HL-60 (cell line): ENCODE measurements at regions not wholly inside any gene's neighbourhood (a gene's known extent, or its start where the extent isn't known, plus 50 kb on each side); places are given as distances from the start of the nearest gene placed in this dataset.

Source experiments
- DNase-seq, 2 experiments: peaks; one replicate each; pipeline ENCODE4 v3.0.0-alpha.2; 2010 to 2020; ENCODE audit warnings: low read depth in 1 of 2, low spot score in 1 of 2
- H3K27ac ChIP-seq: fragments of 250-450 bp; sonication (Bioruptor Pico); replicated peaks from 2 replicates; pipeline ENCODE4 v1.5.1; 2020; ENCODE audit warnings: mild to moderate bottlenecking, moderate library complexity
- H3K27me3 ChIP-seq: fragments of 250-450 bp; sonication (Bioruptor Pico); 2 replicates; pipeline ENCODE4 v1.5.1; 2021; ENCODE audit warnings: mild to moderate bottlenecking, moderate library complexity; ENCODE audit not compliant: insufficient read depth, poor library complexity, severe bottlenecking
- H3K4me3 ChIP-seq: replicated peaks from 2 replicates; pipeline ENCODE4 v1.5.1; 2011; ENCODE audit warnings: mild to moderate bottlenecking, control low read depth, low read length; ENCODE audit not compliant: insufficient read depth
- GABPA ChIP-seq: IDR thresholded peaks from 2 replicates; pipeline ENCODE4 v1.6.1; 2012; ENCODE audit warnings: low read depth
- POLR2AphosphoS5 ChIP-seq: IDR thresholded peaks from 2 replicates; pipeline ENCODE4 v1.6.1; 2012; ENCODE audit warnings: low read depth
- SPI1 ChIP-seq: IDR thresholded peaks from 2 replicates; pipeline ENCODE4 v1.6.1; 2012; ENCODE audit warnings: low read depth, mild to moderate bottlenecking, borderline replicate concordance
- TF ChIP-seq, protein P1 (sequence below): IDR thresholded peaks from 2 replicates; pipeline ENCODE4 v1.6.1; 2012; ENCODE audit warnings: low read depth; ENCODE audit not compliant: insufficient replicate concordance
- TF ChIP-seq, protein P2 (sequence below): IDR thresholded peaks from one replicate; pipeline ENCODE4 v1.5.1; 2011; ENCODE audit warnings: low read length, control low read depth, inconsistent platforms; ENCODE audit not compliant: insufficient read depth

DNA sequence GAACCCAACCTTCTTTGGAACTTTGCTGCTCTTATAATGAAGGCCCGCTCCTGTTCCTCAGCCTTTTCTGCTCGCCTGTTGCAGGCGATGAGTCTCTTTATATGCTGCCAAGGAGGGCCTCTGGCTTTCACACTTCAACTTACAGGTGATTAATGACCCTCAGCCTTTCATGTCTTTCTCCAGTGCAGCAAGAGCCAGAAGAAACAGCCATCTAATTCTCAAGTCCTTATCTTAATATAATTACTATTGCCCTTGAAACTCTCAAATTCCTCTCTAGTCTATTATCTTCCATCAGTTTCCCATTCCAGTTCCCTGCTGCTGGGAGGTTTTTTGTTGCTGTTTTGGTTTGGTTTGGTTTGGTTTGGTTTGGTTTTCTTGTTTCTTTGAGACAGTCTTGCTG lies 121.8 kb upstream of the MED13 start:
- Histone ChIP-seq H3K4me3 (no peak overlapping the region), H3K27ac (no peak overlapping the region), H3K27me3 (no peaks in the 10 kb centered on the region)
- DNase-seq, result no peak
- TF ChIP-seq, protein P1, sequence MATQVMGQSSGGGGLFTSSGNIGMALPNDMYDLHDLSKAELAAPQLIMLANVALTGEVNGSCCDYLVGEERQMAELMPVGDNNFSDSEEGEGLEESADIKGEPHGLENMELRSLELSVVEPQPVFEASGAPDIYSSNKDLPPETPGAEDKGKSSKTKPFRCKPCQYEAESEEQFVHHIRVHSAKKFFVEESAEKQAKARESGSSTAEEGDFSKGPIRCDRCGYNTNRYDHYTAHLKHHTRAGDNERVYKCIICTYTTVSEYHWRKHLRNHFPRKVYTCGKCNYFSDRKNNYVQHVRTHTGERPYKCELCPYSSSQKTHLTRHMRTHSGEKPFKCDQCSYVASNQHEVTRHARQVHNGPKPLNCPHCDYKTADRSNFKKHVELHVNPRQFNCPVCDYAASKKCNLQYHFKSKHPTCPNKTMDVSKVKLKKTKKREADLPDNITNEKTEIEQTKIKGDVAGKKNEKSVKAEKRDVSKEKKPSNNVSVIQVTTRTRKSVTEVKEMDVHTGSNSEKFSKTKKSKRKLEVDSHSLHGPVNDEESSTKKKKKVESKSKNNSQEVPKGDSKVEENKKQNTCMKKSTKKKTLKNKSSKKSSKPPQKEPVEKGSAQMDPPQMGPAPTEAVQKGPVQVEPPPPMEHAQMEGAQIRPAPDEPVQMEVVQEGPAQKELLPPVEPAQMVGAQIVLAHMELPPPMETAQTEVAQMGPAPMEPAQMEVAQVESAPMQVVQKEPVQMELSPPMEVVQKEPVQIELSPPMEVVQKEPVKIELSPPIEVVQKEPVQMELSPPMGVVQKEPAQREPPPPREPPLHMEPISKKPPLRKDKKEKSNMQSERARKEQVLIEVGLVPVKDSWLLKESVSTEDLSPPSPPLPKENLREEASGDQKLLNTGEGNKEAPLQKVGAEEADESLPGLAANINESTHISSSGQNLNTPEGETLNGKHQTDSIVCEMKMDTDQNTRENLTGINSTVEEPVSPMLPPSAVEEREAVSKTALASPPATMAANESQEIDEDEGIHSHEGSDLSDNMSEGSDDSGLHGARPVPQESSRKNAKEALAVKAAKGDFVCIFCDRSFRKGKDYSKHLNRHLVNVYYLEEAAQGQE, result no peak
- TF ChIP-seq SPI1, result no peak
- no peak for TF ChIP-seq POLR2AphosphoS5
- TF ChIP-seq, protein P2, sequence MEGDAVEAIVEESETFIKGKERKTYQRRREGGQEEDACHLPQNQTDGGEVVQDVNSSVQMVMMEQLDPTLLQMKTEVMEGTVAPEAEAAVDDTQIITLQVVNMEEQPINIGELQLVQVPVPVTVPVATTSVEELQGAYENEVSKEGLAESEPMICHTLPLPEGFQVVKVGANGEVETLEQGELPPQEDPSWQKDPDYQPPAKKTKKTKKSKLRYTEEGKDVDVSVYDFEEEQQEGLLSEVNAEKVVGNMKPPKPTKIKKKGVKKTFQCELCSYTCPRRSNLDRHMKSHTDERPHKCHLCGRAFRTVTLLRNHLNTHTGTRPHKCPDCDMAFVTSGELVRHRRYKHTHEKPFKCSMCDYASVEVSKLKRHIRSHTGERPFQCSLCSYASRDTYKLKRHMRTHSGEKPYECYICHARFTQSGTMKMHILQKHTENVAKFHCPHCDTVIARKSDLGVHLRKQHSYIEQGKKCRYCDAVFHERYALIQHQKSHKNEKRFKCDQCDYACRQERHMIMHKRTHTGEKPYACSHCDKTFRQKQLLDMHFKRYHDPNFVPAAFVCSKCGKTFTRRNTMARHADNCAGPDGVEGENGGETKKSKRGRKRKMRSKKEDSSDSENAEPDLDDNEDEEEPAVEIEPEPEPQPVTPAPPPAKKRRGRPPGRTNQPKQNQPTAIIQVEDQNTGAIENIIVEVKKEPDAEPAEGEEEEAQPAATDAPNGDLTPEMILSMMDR, result no peak
- TF ChIP-seq GABPA, result no peak

DNA sequence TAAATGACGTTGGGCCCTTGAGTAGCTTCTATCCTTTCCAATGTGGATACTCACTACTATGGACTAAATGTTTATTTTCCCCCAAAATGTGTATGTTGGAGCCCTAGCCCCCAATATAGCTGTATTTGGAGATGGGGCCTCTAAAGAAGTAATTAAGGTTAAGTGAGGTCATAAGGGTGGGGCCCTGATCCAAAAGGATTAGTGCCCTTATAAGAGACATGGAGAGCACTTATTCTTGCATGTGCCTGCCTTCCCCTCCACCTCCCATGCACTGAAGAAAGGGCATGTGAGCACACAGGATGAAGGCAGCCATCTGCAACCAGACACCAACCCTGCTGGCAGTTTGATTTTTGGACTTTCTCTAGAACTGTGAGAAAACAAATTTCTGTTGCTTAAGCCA lies 115.7 kb upstream of the MED13 start:
- no peak for DNase-seq
- Histone ChIP-seq H3K4me3 (no peak overlapping the region), H3K27me3 (no peaks in the 10 kb centered on the region), H3K27ac (no peak overlapping the region)
- TF ChIP-seq GABPA, result no peak
- TF ChIP-seq POLR2AphosphoS5, result no peak
- TF ChIP-seq, protein P1, result no peak
- TF ChIP-seq, protein P2, result no peak
- no peak for TF ChIP-seq SPI1

DNA sequence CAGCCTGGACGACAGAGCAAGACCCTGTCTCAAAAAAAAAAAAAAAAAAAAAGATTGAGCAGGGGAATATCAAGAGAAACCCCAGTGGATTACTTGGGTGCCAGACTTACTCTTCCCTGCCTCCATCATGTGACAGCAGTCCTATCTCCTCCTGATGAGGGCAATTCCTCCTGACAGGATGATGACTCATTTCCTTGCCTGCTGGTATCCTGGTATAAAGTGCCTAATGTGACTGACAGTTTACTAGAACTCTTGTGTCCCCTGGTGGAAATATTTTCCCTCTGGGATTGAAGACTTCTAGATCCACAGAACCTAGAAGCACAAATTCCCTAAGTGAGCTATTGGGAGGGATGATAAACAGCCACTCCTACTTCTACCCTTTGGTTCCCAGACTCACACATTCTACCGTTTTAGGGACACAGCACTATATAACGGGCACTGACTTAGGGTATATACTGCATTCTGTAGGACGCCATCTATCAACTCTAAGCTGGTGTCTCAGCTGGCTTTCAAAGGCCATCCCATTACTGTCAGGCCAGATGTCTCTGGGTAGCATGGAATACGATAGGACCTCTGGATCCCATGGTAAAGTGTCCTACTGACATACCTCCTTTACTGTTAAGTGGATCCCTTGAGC lies 114.6 kb upstream of the MED13 start:
- Histone ChIP-seq H3K27ac (no peak overlapping the region), H3K4me3 (no peak overlapping the region), H3K27me3 (no peaks in the 10 kb centered on the region)
- no peak for TF ChIP-seq POLR2AphosphoS5
- TF ChIP-seq, protein P1, result no peak
- no peak for TF ChIP-seq GABPA
- TF ChIP-seq, protein P2, result no peak
- no peak for TF ChIP-seq SPI1
- no peak for DNase-seq
